Suppressor macrophage treated with lipopolysaccharide for 1 hour (primary cell): ENCODE measurements at regions not wholly inside any gene's neighbourhood (a gene's known extent, or its start where the extent isn't known, plus 50 kb on each side); places are given as distances from the start of the nearest gene placed in this dataset.

ENCODE experiments used
- DNase-seq, 3 donors: peaks; one replicate each; pipeline ENCODE4 v3.0.0-alpha.2; 2020 to 2022

DNA sequence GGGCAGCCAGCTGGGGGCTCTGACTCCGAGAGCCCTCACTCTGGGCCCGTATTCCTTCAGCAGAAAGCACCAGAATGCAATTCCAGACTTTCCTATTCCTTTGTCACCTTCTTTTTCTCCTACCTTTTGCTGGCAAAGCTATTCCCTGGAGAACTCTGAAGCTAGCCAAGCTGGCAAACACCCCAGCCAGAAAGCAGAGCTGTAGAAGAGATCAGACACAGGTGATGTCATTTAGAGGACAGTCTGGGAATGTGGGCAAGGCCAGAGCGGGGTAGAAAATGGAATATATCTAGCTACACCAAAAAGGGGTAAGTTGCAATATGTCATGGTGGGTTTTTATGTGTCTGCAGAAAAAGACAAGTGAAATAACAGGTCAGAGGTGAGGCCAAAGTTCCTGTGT, 205.1 kb downstream of the NXPE2 start:
- DNase-seq = no peak

DNA sequence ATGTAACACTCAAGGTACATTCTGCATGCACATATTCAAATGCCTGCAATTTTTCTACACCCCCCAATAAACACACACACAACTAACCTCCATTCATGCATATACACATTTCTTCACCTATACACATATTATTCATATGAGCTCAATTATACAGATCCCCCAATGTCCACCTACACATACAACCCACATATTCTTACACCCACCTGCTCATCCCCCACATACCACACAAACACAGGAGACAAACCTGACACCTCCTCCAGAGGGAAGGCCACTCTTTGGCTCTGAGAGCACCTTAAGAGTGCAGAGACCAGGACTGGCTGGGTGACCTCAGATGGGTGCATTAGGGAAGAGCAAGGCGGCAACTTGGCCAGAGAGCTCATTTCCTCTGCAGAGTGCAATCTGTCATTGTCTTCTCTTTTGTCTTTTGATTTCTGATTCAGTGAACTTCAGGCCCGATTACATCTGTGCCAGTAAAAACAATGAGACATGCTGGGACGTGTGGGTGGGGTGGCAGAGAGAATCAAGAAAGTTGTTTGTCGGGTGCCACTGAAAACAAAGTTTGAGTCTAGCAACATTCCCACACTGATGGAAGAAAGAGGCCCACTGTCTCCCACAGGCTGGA, 208.4 kb downstream of the NXPE2 start:
- no peak for DNase-seq

DNA sequence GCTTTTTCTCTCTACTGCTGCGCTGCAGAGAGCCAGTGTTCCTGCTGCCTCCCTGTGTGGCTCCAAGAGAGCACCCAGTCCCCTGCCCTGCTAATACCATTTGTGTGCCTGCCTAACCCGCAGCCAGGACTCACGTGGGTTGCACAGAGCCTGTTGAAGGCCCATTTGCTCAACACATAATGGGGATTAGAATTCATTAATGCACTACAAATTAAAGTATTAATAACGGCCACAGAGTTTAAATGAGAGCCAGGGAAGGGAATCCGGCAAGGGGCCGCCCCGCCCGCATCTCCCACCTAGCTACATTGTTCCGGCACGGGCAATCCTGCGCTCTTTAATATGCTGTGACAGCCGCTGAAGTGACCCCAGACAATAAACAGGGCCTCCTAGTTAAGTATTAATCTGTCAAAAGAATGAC, 211.3 kb downstream of the NXPE2 start:
- no peak for DNase-seq

DNA sequence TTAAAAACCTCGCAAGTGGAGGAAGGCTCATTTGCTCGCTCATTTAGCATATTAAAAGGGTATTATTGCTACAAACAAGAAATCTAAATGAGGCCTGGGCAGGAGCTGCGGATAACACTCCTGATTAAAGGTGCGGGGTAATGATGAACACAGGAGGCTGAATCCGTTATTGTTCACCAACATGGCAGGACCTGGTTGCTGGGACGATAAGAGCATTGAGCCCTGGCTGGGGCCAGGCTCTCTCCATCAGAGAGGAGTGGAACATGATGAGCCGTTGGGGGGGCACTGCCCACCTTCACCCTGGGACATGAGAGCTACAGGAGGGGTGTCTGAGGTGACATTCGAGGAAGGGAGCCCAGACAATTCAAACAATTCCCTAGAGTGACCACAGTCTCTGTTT, 211.7 kb downstream of the NXPE2 start:
- no peak for DNase-seq

DNA sequence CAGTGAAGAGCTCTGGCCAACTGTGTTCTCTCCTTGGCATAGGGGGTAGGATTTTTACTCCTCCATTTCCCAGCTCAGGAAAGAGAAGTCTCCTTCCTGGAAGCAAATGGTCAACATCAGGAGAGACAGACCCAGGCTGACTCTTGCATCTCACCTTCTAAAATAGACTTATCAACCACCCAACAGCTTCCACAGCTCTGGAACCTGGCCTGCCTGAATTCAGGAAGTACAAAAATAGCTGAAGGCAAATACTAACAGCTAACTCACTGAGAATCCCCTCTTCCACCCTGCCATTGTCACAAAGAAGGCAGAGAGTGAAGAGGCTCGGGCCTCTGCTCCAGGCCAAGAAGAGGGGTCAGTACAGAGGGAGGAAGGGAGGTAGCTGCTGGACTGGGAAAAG, 213.6 kb downstream of the NXPE2 start:
- no peak for DNase-seq

DNA sequence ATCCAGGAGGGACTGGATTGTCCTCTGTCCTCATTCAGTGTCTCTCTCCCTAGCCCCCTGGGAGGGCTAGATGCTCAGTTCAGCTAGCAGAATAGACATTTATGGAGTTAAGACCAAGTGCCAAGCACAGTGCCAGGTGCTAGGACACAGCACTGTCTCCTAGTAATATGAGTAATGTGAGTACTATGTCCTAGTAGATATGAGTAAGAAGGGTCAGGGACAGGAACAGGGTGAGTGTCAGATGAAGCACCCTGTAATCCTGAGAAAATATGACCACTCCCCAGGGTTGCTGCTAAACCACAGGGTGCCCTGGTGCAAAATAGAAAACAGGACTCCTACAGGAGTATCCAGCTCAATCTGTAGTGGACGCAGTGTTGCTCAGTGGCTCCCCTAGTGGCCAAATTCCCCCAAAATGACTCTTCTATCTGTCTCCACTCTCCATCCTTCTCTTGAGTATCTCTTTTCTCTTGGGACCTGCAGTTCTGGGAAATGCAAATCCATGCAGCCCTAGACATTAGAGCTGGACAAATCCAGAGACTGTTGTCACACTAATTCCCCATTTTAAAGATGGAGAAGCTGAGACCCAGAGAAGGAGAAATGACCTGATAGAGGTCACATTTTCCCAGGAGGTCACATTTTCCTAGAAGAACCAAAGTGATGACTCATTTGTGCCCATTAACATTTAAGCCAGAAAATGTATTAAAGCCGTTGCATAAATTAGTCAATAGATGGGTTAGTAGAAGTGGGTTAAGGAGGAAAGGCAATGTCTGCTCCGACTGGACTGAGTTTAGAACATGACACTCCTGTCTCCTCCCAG, 214.3 kb downstream of the NXPE2 start:
- DNase-seq = peak in 1 of 3 donors; percentile 2

DNA sequence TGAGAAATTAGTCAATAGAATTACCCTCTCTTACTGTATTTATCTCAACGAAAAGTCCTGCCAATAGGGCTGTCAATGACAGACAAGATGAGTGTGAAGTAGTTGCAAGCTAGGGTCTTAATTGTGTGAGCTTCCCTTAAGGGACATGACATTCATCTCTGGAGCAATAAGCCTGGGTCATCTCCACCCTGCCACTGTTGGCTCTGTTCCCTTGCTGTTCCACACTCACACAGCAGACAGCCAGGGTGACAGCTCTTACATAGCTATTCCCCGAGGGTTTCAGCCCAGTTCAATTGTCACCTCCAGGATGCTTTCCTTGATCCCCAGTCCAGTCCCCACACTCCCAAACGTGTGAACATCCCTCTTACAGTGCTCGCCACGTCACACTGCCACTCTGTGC, 215.0 kb downstream of the NXPE2 start:
- DNase-seq = no peak

DNA sequence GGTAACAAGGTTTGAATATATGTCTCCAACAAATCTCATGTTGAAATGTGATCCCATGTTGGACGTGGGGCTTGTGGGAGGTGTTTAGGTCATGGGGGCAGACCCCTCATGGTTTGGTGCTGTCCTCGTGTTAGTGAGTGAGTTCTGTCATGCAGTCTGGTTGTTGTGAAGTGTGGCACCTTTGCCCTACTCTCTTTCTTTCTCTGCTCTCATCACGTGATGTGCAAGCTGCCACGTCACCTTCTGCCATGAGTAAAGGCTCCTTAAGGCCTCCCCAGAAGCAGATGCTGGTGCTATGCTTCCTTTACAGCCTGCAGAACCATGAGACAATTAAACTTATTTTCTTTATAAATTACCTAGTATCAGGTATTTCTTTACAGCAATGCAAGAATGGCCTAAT, 218.3 kb downstream of the NXPE2 start:
- DNase-seq = no peak

DNA sequence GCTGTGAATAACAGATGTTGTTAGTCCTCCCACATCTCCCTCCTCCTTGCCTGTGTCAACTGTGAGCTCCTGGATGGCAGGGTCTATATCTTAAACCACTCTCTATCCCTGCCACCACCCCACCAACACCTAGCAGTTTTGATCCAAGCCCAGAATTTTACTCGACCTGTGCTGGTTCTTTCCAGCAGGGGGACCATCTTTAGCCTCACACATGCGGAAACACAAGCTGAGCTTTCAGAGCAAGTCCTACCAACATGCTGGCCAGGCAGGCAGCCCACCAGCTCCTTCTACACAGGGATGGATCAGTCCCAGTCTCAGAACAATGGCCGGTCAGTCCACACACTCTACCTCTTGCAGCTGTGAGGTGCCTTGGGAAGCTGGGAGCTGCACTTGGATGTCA, 231.5 kb downstream of the NXPE2 start:
- no peak for DNase-seq

DNA sequence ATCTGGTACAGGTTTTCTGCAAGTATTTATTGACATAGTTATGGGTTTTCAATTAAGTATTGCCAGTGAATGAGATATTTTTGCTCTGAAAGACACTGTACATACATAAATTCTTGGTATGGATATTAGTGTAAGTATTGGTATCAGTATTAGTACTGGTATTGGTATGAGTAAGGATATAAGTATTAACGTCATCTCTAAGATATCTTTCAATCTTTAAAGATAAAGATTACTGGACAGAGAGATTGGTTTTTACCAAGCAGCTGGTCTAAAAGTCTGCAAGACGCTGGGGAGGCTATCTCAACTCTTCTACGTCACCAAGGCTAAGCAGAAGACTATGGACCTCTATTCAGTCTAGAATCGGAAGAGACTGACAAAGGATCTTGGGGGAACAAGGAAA, 234.5 kb downstream of the NXPE2 start:
- no peak for DNase-seq

DNA sequence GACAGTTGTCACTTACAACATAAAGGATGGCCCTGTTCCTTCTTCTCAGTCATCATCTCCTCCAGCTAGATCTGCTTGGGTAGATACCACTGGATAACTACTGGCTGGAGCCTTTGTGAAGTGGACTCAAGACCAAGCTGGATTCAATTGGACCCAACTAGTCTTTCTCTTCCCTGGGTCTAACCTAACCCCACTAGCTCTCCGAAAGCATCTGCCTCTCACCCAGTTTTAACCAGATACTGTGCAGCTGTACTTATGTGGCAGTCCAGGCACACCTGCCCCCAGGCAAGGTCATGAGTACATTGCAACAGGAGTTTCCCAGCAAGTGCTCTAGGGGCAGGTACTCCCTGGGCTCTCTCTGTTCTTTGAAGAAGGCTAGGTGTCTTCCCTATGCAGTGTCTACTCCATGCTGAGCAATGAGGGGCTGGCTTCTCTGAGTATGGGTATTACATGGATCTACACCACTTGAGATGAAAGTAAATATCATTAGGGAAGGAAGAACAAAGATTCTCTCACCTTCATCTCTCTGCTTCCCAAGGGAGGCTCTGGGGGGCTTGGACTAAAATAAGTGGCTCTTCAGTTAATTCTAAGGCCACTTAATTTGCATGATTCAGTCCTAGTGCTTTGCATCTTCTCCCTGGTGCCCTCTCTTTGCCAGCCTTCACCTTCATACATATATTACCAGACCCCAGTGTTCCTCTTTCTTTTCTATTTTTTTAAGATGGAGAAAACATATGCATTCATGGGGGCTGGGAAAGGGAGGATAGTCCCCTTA, 236.1 kb downstream of the NXPE2 start:
- no peak for DNase-seq

DNA sequence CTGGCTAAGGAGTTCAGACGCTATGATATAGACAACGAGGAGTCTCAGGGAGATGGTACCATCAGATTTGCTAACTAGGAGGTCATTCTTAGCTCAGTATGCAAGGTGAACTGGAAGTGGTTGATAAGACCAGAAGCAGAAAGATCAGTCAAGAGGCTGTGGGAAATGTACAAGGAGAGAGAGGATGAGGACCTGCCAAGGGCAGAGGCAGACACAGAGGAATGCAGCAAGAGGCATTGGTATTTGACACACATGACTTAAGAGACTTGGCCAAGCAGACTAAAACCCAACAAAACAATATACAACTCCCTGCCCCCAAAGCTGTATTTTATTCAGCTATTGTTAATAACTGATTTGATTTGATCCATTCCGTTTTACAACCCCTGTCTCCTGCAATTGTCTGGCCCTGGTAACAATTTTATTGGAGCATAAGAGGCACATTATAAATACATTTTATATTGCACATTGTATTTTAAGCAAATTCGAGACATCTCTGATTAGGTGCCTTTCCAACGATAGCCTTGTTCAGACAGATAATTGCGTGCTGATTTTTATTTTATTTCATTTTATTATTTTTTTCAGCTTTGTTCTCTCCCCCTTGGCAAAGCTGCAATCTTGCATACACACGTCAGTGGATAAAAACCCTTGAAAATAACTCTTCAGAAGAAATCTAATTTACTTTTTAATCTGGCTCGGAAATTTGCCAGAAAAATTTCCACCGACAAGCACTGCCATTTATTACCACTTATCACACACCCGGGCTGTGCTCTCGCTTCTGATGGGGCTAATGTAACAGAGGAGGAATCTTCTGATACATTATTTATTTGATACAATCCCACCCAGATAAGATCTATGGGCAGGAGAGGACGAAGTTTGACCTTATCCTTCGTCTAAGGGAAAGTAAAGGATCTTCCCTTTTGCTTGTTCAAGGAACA, 237.8 kb downstream of the NXPE2 start:
- DNase-seq = no peak

DNA sequence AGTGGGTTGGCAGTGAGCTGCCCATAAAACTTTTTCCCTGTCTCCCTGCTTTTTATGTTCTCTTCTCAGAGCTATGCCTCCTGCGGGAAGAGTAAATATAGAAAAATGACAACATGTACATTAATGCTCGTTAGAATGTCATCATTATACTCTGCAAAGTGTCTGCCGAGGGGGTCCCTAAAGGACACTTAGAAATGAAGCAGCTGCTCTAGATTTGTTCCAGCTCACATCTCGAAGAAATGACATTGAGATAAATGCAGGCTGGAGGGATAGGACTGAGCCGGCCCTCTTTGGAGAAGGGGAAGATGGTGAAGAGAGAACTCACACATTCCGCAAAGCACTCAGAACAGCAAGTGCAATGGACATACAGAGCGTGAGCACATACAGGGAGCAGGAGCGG, 240.0 kb downstream of the NXPE2 start:
- DNase-seq = no peak

DNA sequence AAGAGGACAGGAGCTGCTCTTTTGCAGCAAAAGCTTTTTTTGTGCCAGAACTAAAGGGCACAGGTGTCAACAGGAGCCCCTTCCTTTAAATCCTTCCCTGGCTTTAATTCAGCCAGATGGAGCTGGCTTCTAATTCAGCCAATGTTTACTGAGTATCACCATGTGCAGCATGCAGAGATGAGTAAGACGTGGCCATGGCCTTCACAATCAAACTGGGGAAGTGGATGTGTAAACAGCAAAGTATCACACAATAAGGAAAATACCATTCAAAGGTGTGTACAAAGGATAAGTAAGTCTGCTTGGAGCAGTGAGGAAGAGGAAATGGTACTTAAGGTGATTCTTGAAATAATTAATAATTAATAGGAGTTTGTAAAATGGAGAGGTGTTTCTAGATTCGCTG, 243.4 kb downstream of the NXPE2 start:
- DNase-seq = no peak

DNA sequence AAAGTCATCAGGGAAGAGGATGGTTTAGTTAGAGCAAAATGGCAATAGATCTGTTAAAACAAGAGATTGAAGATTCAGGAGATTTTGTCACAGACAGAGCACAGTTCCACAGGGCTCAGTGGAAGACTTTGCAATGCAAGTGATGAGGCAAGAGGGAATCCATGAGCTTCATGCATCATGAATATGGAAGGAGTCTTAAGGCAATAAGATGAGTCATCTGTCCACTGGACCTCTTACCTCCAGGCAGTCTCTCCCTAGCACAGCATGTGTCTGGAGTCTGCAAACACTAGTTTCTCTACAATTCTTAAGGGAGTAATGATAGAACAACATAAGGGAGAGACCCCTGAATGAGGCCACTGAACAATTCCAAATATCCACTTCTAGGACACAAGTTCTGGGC, 245.7 kb downstream of the NXPE2 start:
- no peak for DNase-seq

DNA sequence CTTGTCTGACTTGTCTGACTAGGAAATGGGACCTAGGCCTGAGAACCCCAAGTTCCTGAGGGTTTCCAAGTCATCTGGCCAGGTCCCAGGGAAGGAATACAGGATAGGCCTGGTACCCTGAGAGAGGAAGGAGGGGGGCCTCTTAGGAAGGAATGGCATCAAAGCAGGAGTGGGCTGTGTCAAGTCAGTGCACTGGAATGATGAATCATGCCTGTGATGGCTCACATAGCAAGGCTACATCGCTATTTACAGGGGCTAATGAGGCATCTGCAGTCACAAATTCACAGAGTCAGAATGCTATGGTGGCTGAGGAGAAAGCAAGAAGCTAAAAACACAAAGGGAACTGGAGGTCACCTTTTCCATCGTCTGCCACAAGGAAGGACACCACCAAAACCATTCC, 247.3 kb downstream of the NXPE2 start:
- DNase-seq = no peak

DNA sequence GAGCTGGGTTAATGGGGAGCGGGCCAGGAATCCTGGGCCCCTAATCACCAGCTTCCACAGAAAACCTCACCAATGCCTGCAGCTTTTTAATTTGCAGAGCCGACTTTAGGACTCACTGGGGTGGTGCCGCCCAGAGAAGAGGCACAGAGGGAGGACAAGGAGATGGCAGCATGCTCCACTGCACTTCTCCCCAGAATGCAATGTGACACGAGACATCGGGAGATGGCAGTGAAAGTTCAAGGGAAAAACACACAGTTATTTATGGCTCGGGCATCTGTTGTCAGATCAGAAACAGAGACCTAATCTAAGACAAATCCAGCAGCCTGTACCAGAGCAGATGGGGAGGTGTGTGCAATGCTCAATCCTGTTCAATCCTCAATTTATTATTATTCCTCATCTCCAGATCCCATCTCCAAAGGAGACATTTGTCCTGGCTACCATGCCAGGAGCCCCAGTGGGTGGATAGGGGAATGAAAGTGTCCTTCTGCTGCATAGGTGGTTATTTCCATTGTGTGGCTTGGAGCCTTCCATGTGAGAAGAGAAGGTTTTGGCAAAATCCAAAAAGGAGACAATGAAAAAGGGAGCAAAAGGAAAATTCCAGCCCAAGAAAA, 250.0 kb downstream of the NXPE2 start:
- DNase-seq = no peak

DNA sequence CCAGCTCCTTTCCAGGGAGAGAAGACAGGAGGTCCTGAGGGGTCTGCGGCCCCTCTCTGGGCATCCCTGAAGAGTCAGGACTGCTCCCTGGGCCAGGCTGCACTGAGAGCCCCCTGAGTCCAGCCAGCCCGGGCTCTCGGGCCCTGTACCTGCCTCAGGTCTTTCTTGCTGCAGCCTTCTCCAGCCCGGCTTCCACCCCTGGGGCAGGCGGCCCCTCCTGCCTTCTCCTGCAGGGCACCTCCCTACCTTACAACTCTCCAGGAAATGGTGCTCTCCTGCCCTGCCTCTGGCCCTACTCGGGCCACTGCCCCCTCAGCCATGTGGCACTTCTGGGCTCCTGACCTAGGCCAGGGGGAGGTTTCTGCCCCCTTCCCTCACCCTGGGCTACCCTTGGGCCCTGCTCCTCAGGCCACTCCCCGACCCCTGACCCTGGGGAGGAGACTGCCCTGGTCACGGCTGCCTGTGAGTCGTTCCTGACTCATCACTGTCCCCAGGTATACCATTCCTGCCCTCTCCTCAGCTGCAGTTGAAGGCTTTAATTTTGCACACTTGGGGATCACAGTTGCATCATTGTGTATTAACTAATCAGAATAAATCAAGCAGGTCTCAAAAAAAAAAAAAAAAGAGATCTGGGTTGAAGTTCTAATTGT, 251.1 kb downstream of the NXPE2 start:
- no peak for DNase-seq

DNA sequence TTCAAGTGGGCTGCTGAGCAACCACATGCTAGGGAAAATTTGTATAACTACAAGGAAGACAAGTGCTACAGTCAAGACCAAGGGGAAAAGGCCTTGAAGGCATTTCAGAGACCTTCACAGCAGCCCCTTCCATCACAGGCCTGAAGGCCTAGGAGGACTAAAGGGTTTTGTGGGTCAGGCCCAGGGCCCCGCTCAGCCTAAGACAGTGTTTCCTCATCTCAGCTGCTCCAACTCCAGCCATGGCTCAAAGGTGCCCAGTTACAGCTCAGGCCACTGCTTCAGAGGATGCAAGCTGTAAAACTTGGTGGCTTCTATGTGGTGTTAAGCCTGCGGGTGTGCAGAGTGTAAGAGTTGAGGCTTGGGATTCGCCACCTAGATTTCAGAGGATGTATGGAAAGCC, 260.5 kb downstream of the NXPE2 start:
- DNase-seq = no peak

DNA sequence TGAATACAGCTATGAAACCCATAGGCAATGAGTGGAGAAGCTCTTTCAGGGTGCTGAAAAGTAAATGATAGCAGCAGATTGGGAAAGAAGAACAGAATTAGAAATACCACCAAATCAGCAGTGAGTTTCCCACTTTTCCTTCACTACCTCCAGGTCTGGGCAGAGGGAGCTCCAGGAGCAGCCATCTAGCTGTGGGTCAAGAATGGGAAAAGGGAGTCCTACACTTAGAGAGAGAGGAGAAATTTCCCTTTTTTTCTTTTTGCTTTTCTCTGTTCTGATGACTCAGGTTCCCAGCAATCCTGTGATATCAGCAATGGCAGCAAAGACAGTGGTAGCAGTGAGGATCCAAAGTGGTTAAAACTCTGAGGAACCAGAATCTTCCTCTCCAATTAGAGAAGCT, 263.9 kb downstream of the NXPE2 start:
- DNase-seq = no peak

DNA sequence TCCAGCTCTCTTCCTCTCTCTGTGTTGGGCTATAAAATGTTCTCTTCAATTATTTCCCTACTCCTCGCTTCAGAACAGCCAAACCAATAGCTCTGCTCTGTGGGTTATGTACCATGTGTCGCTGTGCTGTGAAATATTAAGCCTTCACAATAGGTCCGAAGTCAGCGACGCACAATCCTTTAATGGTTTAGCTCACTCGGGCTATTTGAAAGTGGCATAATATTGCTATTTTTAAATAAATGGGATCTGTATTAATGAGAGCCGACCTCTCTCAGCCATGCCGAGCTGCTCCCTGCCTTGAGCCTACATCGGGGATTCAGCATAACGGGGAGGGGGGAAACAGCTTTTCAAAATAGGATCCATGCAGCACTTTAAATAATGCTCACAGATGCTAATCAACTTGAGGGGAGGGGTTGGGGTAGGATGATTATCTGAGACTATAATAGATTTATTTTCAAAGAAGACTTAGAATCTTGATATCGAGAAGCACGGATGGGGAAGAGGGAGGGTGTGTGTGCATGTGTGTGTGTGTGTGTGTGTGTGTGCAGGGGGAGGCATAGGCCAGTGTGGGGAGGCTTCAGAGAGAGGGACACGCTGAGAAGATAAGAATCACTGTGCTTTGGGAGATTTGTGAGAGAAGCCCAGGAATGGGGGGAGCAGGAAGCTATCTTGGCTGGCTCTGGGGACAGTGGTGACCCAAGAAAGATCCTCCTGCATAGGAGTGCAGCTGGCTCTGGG, 271.5 kb downstream of the NXPE2 start:
- DNase-seq = no peak
